Stomach (tissue), 4 donors: ENCODE measurements at regions not wholly inside any gene's neighbourhood (a gene's known extent, or its start where the extent isn't known, plus 50 kb on each side); places are given as distances from the start of the nearest gene placed in this dataset.

Experiments used
- CTCF ChIP-seq, 7 experiments: fragments of 450-650 bp in 4 of 7; fragments of 200-600 bp in 3 of 7; sonication (generic) in 3 of 7; IDR thresholded peaks; one replicate each; pipeline ENCODE4 v1.5.1; 2016 to 2019; ENCODE audit warnings: antibody characterized with exemption in 7 of 7, control low read depth in 2 of 7, mild to moderate bottlenecking in 1 of 7
- POLR2AphosphoS5 ChIP-seq, 3 donors: sonication (generic); formaldehyde crosslinking; IDR thresholded peaks; one replicate each; pipeline ENCODE4 v1.6.1; 2016; ENCODE audit warnings: antibody characterized with exemption in 3 of 3

- TF ChIP-seq CTCF (IDR thresholded peaks at IDR 0.05) = no peak
- TF ChIP-seq POLR2AphosphoS5 (IDR thresholded peaks at IDR 0.05) = no peak
Observed at GRCh38 chr18:68402784-68403183, 312.1 kb downstream of the TMX3 start.
